Fibroblast of pulmonary artery (primary cell): ENCODE measurements at regions not wholly inside any gene's neighbourhood (a gene's known extent, or its start where the extent isn't known, plus 50 kb on each side); places are given as distances from the start of the nearest gene placed in this dataset.

Experiments used
- DNase-seq: peaks from one replicate; pipeline ENCODE4 v3.0.0-alpha.2; 2010; ENCODE audit warnings: low read depth
- H3K4me3 ChIP-seq: replicated peaks from 2 replicates; pipeline ENCODE4 v1.5.1; 2011; ENCODE audit warnings: low read depth, mild to moderate bottlenecking, control low read depth, low read length, moderate library complexity
- TF ChIP-seq, protein P1 (sequence below): IDR thresholded peaks from 2 replicates; pipeline ENCODE4 v1.5.1; 2011; ENCODE audit warnings: mild to moderate bottlenecking, control low read depth, low read length, inconsistent platforms; ENCODE audit errors: missing control alignments

DNA sequence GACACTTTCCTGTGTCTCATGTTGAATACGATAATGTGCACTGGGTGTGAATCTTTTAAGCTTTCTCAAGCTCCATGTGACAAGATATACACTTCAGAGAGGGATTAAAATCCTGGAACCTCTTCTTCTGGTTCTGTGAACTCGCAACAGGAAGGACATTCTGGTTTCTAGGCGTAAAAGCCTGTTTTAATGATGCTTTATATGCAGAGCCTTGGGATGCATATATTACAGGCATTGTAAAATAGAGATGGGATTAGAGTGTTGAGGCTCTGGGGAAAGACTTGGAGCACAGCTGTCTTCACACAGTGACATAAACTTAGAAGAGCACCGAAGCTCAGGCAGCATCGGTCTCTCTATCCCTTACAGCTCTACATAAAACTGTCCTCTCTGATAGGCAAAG, 107.7 kb upstream of the SV2C start:
- H3K4me3 ChIP-seq: no peak overlapping the region
- no peak for DNase-seq
- TF ChIP-seq, protein P1, sequence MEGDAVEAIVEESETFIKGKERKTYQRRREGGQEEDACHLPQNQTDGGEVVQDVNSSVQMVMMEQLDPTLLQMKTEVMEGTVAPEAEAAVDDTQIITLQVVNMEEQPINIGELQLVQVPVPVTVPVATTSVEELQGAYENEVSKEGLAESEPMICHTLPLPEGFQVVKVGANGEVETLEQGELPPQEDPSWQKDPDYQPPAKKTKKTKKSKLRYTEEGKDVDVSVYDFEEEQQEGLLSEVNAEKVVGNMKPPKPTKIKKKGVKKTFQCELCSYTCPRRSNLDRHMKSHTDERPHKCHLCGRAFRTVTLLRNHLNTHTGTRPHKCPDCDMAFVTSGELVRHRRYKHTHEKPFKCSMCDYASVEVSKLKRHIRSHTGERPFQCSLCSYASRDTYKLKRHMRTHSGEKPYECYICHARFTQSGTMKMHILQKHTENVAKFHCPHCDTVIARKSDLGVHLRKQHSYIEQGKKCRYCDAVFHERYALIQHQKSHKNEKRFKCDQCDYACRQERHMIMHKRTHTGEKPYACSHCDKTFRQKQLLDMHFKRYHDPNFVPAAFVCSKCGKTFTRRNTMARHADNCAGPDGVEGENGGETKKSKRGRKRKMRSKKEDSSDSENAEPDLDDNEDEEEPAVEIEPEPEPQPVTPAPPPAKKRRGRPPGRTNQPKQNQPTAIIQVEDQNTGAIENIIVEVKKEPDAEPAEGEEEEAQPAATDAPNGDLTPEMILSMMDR: no peak

GRCh38 chr5:75965292-75965691, 117.9 kb upstream of the SV2C start:
- TF ChIP-seq, protein P1: no peak
- H3K4me3 ChIP-seq: no peak overlapping the region
- DNase-seq: no peak

DNA sequence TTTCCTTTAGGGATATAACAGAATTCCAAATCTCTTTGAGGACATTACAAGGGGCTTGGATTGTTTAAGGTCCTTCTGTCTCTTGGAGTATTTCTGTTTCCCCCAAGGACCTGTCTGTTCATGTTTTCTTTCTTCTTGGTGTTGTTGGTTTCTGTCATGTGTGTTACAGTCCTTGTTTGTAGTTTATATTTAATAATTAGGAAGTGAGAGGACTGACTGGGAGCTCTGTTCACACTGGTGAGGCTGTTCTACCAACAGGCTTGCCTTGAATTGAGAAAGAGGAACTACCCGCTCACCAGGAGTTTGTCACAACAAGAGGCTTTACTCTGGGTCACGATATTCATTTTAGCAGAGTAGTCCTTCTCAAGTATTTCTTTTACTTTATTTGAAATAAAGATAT, 119.2 kb upstream of the SV2C start:
- DNase-seq: no peak
- TF ChIP-seq, protein P1: no peak
- no peak overlapping the region for H3K4me3 ChIP-seq

- no peak overlapping the region for H3K4me3 ChIP-seq
- TF ChIP-seq, protein P1: no peak
- no peak for DNase-seq
Measured at GRCh38 chr5:75963554-75963953, 119.6 kb upstream of the SV2C start.

- no peak for DNase-seq
- TF ChIP-seq, protein P1: no peak
Measured at GRCh38 chr5:75961818-75962217, 121.4 kb upstream of the SV2C start.

GRCh38 chr5:75960129-75960528, 123.1 kb upstream of the SV2C start:
- no peak for DNase-seq
- TF ChIP-seq, protein P1: no peak

More at GRCh38 chr5:75961818-75962217, 121.4 kb upstream of the SV2C start:
- H3K4me3 ChIP-seq: no peak overlapping the region

DNA sequence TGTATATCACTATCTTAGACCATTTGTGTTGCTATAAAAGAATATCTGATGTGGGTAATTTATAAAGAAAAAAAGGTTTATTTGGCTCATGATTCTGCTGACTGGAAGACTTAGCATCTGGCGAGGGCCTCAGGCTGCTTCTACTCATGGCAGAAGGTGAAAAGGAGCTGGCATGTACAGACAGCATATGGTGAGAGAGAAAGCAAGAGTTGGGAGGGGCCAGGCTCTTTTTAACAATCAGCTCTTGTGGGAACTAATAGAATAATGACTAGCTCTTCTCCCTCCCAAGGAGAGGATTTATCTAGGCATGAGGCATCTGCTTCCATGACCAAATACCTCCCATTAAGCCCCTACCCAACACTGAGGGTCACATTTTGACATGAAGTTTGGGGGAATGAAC, 130.2 kb upstream of the SV2C start:
- TF ChIP-seq, protein P1: no peak
- H3K4me3 ChIP-seq: no peak overlapping the region
- no peak for DNase-seq

More at GRCh38 chr5:75960129-75960528, 123.1 kb upstream of the SV2C start:
- H3K4me3 ChIP-seq: no peak overlapping the region
